ENCODE measurements at regions not wholly inside any gene's neighbourhood (a gene's known extent, or its start where the extent isn't known, plus 50 kb on each side); places are given as distances from the start of the nearest gene placed in this dataset.

- no peak for TF ChIP-seq ZNF302 (tag by site-specific recombination; IDR thresholded peaks at IDR 0.05; ENCODE audit: low read depth)
These were observed 111.7 kb downstream of the MYCN start (continued) for GRCh38 chr2:16051841-16052564.

GRCh38 chr2:16050908-16051489, 110.6 kb downstream of the MYCN start:
- no peaks in the 10 kb centered on the region for H3K36me3 ChIP-seq (ENCODE audit: control insufficient read depth in 2 of 2, insufficient read depth in 1 of 2, low read length in 2 of 2)
- ChIA-PET CTCF (no interaction called here), POLR2A (no interaction called here)
- TF ChIP-seq ZNF549 (tag by site-specific recombination; IDR thresholded peaks at IDR 0.05) (no peak), ZNF18 (tag by site-specific recombination; IDR thresholded peaks at IDR 0.05) (no peak), ZBTB20 (tag by site-specific recombination; IDR thresholded peaks at IDR 0.05) (no peak), ZNF514 (tag by site-specific recombination; IDR thresholded peaks at IDR 0.05) (no peak), ZNF155 (tag by site-specific recombination; IDR thresholded peaks at IDR 0.05) (no peak), IKZF3 (tag by site-specific recombination; IDR thresholded peaks at IDR 0.05) (no peak), ZNF843 (tag by site-specific recombination; IDR thresholded peaks at IDR 0.05) (no peak), ZNF585B (tag by site-specific recombination; IDR thresholded peaks at IDR 0.05) (no peak), ZNF837 (tag by site-specific recombination; IDR thresholded peaks at IDR 0.05) (no peak), ZNF704 (tag by site-specific recombination; IDR thresholded peaks at IDR 0.05) (no peak), ZNF16 (tag by site-specific recombination; IDR thresholded peaks at IDR 0.05; ENCODE audit: low read depth) (no peak), ZNF37A (tag by site-specific recombination; IDR thresholded peaks at IDR 0.05) (no peak), ZBTB7A (tag by site-specific recombination; IDR thresholded peaks at IDR 0.05; ENCODE audit: low read depth) (no peak)
- H3K9me3 ChIP-seq (ENCODE audit: control insufficient read depth, insufficient read depth, low read depth, low read length), result no peaks in the 10 kb centered on the region
- H3K27ac ChIP-seq (ENCODE audit: extremely low read depth, low read depth, low read length), result no peak overlapping the region
- no peaks in the 10 kb centered on the region for H3K4me1 ChIP-seq (ENCODE audit: control insufficient read depth, insufficient read depth, low read length)
- no peak overlapping the region for H3K4me3 ChIP-seq (ENCODE audit: low read depth, low read length)

GRCh38 chr2:16050261-16050907, 110.0 kb downstream of the MYCN start:
- H3K27ac ChIP-seq (ENCODE audit: extremely low read depth, low read depth, low read length), result no peak overlapping the region
- CTCF ChIA-PET, result no interaction called here
- no peaks in the 10 kb centered on the region for H3K9me3 ChIP-seq (ENCODE audit: control insufficient read depth, insufficient read depth, low read depth, low read length)
- no peaks in the 10 kb centered on the region for H3K4me1 ChIP-seq (ENCODE audit: control insufficient read depth, insufficient read depth, low read length)
- POLR2A ChIA-PET, result no interaction called here
- no peaks in the 10 kb centered on the region for H3K36me3 ChIP-seq (ENCODE audit: control insufficient read depth in 2 of 2, insufficient read depth in 1 of 2, low read length in 2 of 2)
- H3K4me3 ChIP-seq (ENCODE audit: low read depth, low read length), result no peak overlapping the region
- TF ChIP-seq ZNF530 (tag by site-specific recombination; IDR thresholded peaks at IDR 0.05; ENCODE audit: low read depth), result no peak
- no peak for TF ChIP-seq BCL11B (tag by site-specific recombination; IDR thresholded peaks at IDR 0.05; ENCODE audit: low read depth)
- TF ChIP-seq ZNF626 (tag by site-specific recombination; IDR thresholded peaks at IDR 0.05), result no peak
- TF ChIP-seq ZBTB21 (tag by site-specific recombination; IDR thresholded peaks at IDR 0.05), result no peak
- no peak for TF ChIP-seq SCRT1 (tag by site-specific recombination; IDR thresholded peaks at IDR 0.05; ENCODE audit: borderline replicate concordance)
- no peak for TF ChIP-seq ZNF561 (tag by site-specific recombination; IDR thresholded peaks at IDR 0.05; ENCODE audit: borderline replicate concordance)
- TF ChIP-seq ZNF211 (tag by site-specific recombination; IDR thresholded peaks at IDR 0.05; ENCODE audit: low read depth), result no peak
- no peak for TF ChIP-seq KLF17 (tag by site-specific recombination; IDR thresholded peaks at IDR 0.05)
- no peak for TF ChIP-seq ZBTB7A (tag by site-specific recombination; IDR thresholded peaks at IDR 0.05; ENCODE audit: low read depth)
- no peak for TF ChIP-seq ZNF510 (tag by site-specific recombination; IDR thresholded peaks at IDR 0.05; ENCODE audit: insufficient replicate concordance)
- no peak for TF ChIP-seq ZNF585B (tag by site-specific recombination; IDR thresholded peaks at IDR 0.05)
- TF ChIP-seq ZBTB26 (tag by site-specific recombination; optimal IDR thresholded peaks at IDR 0.05), result no peak
